KMS-11 (cell line): ENCODE measurements at regions not wholly inside any gene's neighbourhood (a gene's known extent, or its start where the extent isn't known, plus 50 kb on each side); places are given as distances from the start of the nearest gene placed in this dataset.

Experiments
- H2AFZ ChIP-seq: fragments of 200-600 bp; sonication (generic); 2 replicates; pipeline ENCODE4 v1.6.1; 2016; ENCODE audit warnings: antibody characterized with exemption, mixed run types, low read depth
- H3K27ac ChIP-seq: fragments of 200-600 bp; sonication (generic); 2 replicates; pipeline ENCODE4 v1.6.1; 2016; ENCODE audit warnings: mild to moderate bottlenecking, mixed run types
- H3K27me3 ChIP-seq: fragments of 200-600 bp; sonication (generic); 2 replicates; pipeline ENCODE4 v1.6.1; 2017; ENCODE audit warnings: mild to moderate bottlenecking, low read depth, mixed run types, moderate library complexity; ENCODE audit not compliant: insufficient read depth
- H3K36me3 ChIP-seq: fragments of 200-600 bp; sonication (generic); 2 replicates; pipeline ENCODE4 v1.6.1; 2017; ENCODE audit warnings: mild to moderate bottlenecking, mixed run types; ENCODE audit not compliant: insufficient read depth
- H3K4me1 ChIP-seq: fragments of 200-600 bp; sonication (generic); 2 replicates; pipeline ENCODE4 v1.6.1; 2016; ENCODE audit warnings: mild to moderate bottlenecking, low read depth, mixed run types; ENCODE audit not compliant: poor library complexity, severe bottlenecking
- H3K4me2 ChIP-seq: fragments of 200-600 bp; sonication (generic); 2 replicates; pipeline ENCODE4 v1.7.0; 2016; ENCODE audit warnings: mild to moderate bottlenecking, mixed run types
- H3K4me3 ChIP-seq: fragments of 200-600 bp; sonication (generic); IDR thresholded peaks from 2 replicates; pipeline ENCODE4 v1.6.1; 2017; ENCODE audit warnings: low read depth, low read length, mixed read lengths; ENCODE audit not compliant: insufficient read depth
- H3K79me2 ChIP-seq: fragments of 200-600 bp; sonication (generic); 2 replicates; pipeline ENCODE4 v1.6.1; 2016; ENCODE audit warnings: low read depth, mixed run types; ENCODE audit not compliant: insufficient read depth
- H3K9ac ChIP-seq: fragments of 200-600 bp; sonication (generic); 2 replicates; pipeline ENCODE4 v1.6.1; 2016; ENCODE audit warnings: mild to moderate bottlenecking, mixed run types
- H4K20me1 ChIP-seq: fragments of 200-600 bp; sonication (generic); 2 replicates; pipeline ENCODE4 v1.6.1; 2016; ENCODE audit warnings: mild to moderate bottlenecking, mixed run types; ENCODE audit not compliant: insufficient read depth
- CTCF ChIP-seq: fragments of 200-600 bp; sonication (generic); conservative IDR thresholded peaks from 2 replicates; pipeline ENCODE4 v1.6.1; 2017; ENCODE audit warnings: low read depth, mild to moderate bottlenecking, antibody characterized with exemption, low read length, moderate library complexity, mixed read lengths

- Histone ChIP-seq H3K79me2 (no peaks in the 10 kb centered on the region), H4K20me1 (no peaks in the 10 kb centered on the region), H2AFZ (no peak overlapping the region), H3K9ac (no peak overlapping the region), H3K4me2 (no peak overlapping the region), H3K27me3 (no peaks in the 10 kb centered on the region), H3K4me1 (no peaks in the 10 kb centered on the region), H3K27ac (no peak overlapping the region), H3K4me3 (no peak overlapping the region), H3K36me3 (no peaks in the 10 kb centered on the region)
- no peak for TF ChIP-seq CTCF
These were observed 556.3 kb upstream of the TBL1XR1 start for GRCh38 chr3:177753451-177754155.

GRCh38 chr3:177754508-177754921 is 557.2 kb upstream of the TBL1XR1 start:
- H2AFZ ChIP-seq, result no peak overlapping the region

GRCh38 chr3:177758126-177758525 is 560.8 kb upstream of the TBL1XR1 start:
- Histone ChIP-seq H3K4me3 (no peak overlapping the region), H3K4me2 (no peak overlapping the region)

More at GRCh38 chr3:177754508-177754921, 557.2 kb upstream of the TBL1XR1 start:
- H4K20me1 ChIP-seq, result no peaks in the 10 kb centered on the region
- H3K4me1 ChIP-seq, result no peaks in the 10 kb centered on the region
- H3K4me3 ChIP-seq, result no peak overlapping the region
- no peak for TF ChIP-seq CTCF
- no peaks in the 10 kb centered on the region for H3K36me3 ChIP-seq
- no peak overlapping the region for H3K4me2 ChIP-seq
- H3K27ac ChIP-seq, result no peak overlapping the region
- H3K9ac ChIP-seq, result no peak overlapping the region
- no peaks in the 10 kb centered on the region for H3K27me3 ChIP-seq
- H3K79me2 ChIP-seq, result no peaks in the 10 kb centered on the region

GRCh38 chr3:177760803-177761202 is 563.5 kb upstream of the TBL1XR1 start:
- Histone ChIP-seq H3K79me2 (no peaks in the 10 kb centered on the region), H3K4me2 (no peak overlapping the region), H2AFZ (no peak overlapping the region), H3K27ac (no peak overlapping the region), H3K4me1 (no peaks in the 10 kb centered on the region), H3K4me3 (no peak overlapping the region), H3K36me3 (no peaks in the 10 kb centered on the region), H3K9ac (no peak overlapping the region), H3K27me3 (no peaks in the 10 kb centered on the region), H4K20me1 (no peaks in the 10 kb centered on the region)
- TF ChIP-seq CTCF, result no peak

More at GRCh38 chr3:177758126-177758525, 560.8 kb upstream of the TBL1XR1 start:
- Histone ChIP-seq H3K36me3 (no peaks in the 10 kb centered on the region), H4K20me1 (no peaks in the 10 kb centered on the region), H3K4me1 (no peaks in the 10 kb centered on the region), H2AFZ (no peak overlapping the region), H3K27me3 (no peaks in the 10 kb centered on the region), H3K27ac (no peak overlapping the region), H3K9ac (no peak overlapping the region), H3K79me2 (no peaks in the 10 kb centered on the region)
- TF ChIP-seq CTCF, result no peak
